ENCODE measurements at regions not wholly inside any gene's neighbourhood (a gene's known extent, or its start where the extent isn't known, plus 50 kb on each side); places are given as distances from the start of the nearest gene placed in this dataset.

DNA sequence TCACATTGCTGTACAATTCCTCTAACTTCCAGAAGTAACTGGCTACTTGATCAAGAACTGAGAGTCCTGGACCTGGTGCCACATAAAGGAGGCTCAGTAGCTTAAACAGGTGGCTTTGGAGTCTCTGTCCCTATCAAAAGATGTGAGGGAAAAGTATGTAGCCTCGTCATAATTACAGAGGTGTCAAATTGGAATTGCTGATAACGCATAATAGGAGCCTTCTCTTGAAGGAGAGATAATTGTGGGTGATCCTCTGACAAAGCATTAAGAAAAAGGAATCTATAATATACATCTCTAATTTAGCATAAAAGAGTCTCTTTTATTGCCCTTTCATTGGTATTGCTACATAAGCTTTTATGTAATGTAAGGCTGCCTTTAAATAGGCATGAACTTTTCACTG lies 1246.4 kb upstream of the CDH9 start:
- intact Hi-C loops (cut with DNase I): no loop called here
- Histone ChIP-seq H3K4me3 (no peak overlapping the region), H3K27ac (no peak overlapping the region), H3K27me3 (no peaks in the 10 kb centered on the region), H3K9me3 (no peaks in the 10 kb centered on the region), H3K36me3 (no peaks in the 10 kb centered on the region), H3K4me1 (no peaks in the 10 kb centered on the region)
- TF ChIP-seq, protein P1, sequence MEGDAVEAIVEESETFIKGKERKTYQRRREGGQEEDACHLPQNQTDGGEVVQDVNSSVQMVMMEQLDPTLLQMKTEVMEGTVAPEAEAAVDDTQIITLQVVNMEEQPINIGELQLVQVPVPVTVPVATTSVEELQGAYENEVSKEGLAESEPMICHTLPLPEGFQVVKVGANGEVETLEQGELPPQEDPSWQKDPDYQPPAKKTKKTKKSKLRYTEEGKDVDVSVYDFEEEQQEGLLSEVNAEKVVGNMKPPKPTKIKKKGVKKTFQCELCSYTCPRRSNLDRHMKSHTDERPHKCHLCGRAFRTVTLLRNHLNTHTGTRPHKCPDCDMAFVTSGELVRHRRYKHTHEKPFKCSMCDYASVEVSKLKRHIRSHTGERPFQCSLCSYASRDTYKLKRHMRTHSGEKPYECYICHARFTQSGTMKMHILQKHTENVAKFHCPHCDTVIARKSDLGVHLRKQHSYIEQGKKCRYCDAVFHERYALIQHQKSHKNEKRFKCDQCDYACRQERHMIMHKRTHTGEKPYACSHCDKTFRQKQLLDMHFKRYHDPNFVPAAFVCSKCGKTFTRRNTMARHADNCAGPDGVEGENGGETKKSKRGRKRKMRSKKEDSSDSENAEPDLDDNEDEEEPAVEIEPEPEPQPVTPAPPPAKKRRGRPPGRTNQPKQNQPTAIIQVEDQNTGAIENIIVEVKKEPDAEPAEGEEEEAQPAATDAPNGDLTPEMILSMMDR (IDR thresholded peaks at IDR 0.05): no peak
- no peak for TF ChIP-seq POLR2A (IDR thresholded peaks at IDR 0.05)
- no peak for TF ChIP-seq POLR2AphosphoS5 (IDR thresholded peaks at IDR 0.05; ENCODE audit: insufficient read depth in 1 of 2, low read depth in 1 of 2)
- DNase-seq (ENCODE audit: extremely low spot score in 2 of 2): no peak

GRCh38 chr5:28281351-28281750 lies 1243.0 kb upstream of the CDH9 start:
- TF ChIP-seq, protein P1 (IDR thresholded peaks at IDR 0.05): no peak
- TF ChIP-seq POLR2A (IDR thresholded peaks at IDR 0.05): no peak
- TF ChIP-seq POLR2AphosphoS5 (IDR thresholded peaks at IDR 0.05; ENCODE audit: insufficient read depth in 1 of 2, low read depth in 1 of 2): no peak
- Histone ChIP-seq H3K4me3 (no peak overlapping the region), H3K36me3 (no peaks in the 10 kb centered on the region)

DNA sequence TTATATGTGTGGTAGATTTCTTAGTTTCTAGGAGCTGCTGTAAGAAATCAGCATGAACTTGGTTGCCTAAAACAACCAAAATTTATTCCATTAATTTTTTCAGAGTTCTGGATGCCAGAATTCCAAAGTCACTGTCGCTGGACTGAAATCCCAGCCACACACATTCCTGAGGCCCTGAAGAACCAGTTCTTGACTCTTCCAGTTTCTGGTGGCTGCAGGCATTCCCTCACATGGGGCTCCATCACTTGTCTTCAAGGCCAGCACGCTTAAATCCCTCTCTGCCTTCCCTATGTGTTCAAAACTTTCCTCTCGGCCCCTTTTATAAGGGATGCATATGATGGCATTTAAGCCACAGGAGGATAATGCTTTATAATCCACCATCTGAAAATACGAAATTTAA lies 1237.5 kb upstream of the CDH9 start:
- intact Hi-C loops (cut with DNase I): no loop called here
- no peaks in the 10 kb centered on the region for H3K9me3 ChIP-seq
- no peak overlapping the region for H3K4me3 ChIP-seq
- no peaks in the 10 kb centered on the region for H3K27me3 ChIP-seq
- TF ChIP-seq POLR2AphosphoS5 (IDR thresholded peaks at IDR 0.05; ENCODE audit: insufficient read depth in 1 of 2, low read depth in 1 of 2): no peak
- no peak for TF ChIP-seq POLR2A (IDR thresholded peaks at IDR 0.05)
- TF ChIP-seq, protein P1 (IDR thresholded peaks at IDR 0.05): no peak
- no peaks in the 10 kb centered on the region for H3K36me3 ChIP-seq
- H3K4me1 ChIP-seq: no peaks in the 10 kb centered on the region
- no peak for DNase-seq (ENCODE audit: extremely low spot score in 2 of 2)
- H3K27ac ChIP-seq: no peak overlapping the region

More at GRCh38 chr5:28281351-28281750, 1243.0 kb upstream of the CDH9 start:
- H3K4me1 ChIP-seq: no peaks in the 10 kb centered on the region
- H3K9me3 ChIP-seq: no peaks in the 10 kb centered on the region
- no peak overlapping the region for H3K27ac ChIP-seq
- no peak for DNase-seq (ENCODE audit: extremely low spot score in 2 of 2)
- intact Hi-C loops (cut with DNase I): no loop called here
- H3K27me3 ChIP-seq: no peaks in the 10 kb centered on the region

DNA sequence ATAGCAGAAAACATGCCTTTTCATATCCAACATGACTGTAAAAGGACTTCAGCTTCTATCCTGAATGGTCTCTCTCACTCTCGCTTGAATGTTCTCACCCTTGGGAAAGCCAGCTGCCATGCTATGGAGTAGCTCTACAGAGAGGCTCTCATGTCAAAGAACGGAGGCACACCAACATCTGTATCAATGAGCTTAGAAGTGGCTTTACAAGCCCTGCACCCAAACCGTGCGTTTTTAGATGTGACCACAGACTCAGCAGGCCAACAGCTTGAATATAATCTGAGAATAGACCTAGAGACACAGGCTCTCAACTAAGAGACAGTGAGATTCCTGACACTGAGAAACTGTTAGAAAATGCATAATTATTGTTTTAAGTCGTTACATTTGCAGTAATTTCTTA lies 1231.6 kb upstream of the CDH9 start:
- Histone ChIP-seq H3K9me3 (no peaks in the 10 kb centered on the region), H3K27ac (no peak overlapping the region), H3K4me1 (no peaks in the 10 kb centered on the region), H3K36me3 (no peaks in the 10 kb centered on the region), H3K4me3 (no peak overlapping the region), H3K27me3 (no peaks in the 10 kb centered on the region)
- DNase-seq (ENCODE audit: extremely low spot score in 2 of 2): no peak
- intact Hi-C loops (cut with DNase I): no loop called here
- TF ChIP-seq POLR2AphosphoS5 (IDR thresholded peaks at IDR 0.05; ENCODE audit: insufficient read depth in 1 of 2, low read depth in 1 of 2): no peak
- no peak for TF ChIP-seq POLR2A (IDR thresholded peaks at IDR 0.05)
- TF ChIP-seq, protein P1 (IDR thresholded peaks at IDR 0.05): no peak

DNA sequence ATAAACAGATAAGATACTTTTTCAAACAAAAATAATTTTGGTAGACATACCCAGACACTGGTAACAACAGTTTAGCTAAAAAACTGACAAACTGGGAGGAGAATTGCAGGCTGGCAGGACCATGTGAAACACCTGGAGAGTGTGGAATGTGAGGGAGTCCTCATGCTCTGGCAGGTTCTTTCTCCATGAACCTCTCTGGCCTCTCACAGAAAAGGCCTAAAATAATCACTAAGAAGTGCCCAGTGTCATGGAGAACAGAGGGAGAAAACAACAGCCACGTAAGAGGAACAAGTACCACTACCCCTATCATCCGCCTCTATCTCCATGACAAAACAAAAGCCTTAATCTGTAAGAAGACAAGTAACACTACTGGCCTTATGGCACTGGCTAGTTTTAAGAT lies 1227.5 kb upstream of the CDH9 start:
- H3K4me3 ChIP-seq: no peak overlapping the region
- TF ChIP-seq POLR2A (IDR thresholded peaks at IDR 0.05) (no peak), POLR2AphosphoS5 (IDR thresholded peaks at IDR 0.05; ENCODE audit: insufficient read depth in 1 of 2, low read depth in 1 of 2) (no peak)
- TF ChIP-seq, protein P1 (IDR thresholded peaks at IDR 0.05): no peak
- H3K27me3 ChIP-seq: no peaks in the 10 kb centered on the region
- no peaks in the 10 kb centered on the region for H3K9me3 ChIP-seq
- H3K27ac ChIP-seq: no peak overlapping the region
- DNase-seq (ENCODE audit: extremely low spot score in 2 of 2): no peak
- H3K36me3 ChIP-seq: no peaks in the 10 kb centered on the region
- H3K4me1 ChIP-seq: no peaks in the 10 kb centered on the region
- intact Hi-C loops (cut with DNase I): no loop called here
